Spleen (tissue), 11 donors: ENCODE measurements at regions not wholly inside any gene's neighbourhood (a gene's known extent, or its start where the extent isn't known, plus 50 kb on each side); places are given as distances from the start of the nearest gene placed in this dataset.

Source experiments
- DNase-seq: peaks from one replicate; pipeline ENCODE4 v3.0.0-alpha.2; 2020
- H3K27ac ChIP-seq, 8 donors: fragments of 200-600 bp; sonication (generic) in 7 of 8; 1 replicate in 4 of 8; 2 replicates in 4 of 8; pipeline versions ENCODE4 v1.5.0 to v1.8.0; 2016 to 2021; ENCODE audit warnings: inconsistent platforms in 4 of 8, mild to moderate bottlenecking in 4 of 8, moderate library complexity in 1 of 8
- H3K27me3 ChIP-seq, 7 donors: fragments of 200-600 bp; sonication (generic) in 6 of 7; replicated peaks in 1 of 7; 1 replicate in 4 of 7; 2 replicates in 3 of 7; pipeline versions ENCODE4 v1.5.0 to v1.8.0; 2016 to 2021; ENCODE audit warnings: inconsistent platforms in 3 of 7, mild to moderate bottlenecking in 1 of 7
- H3K36me3 ChIP-seq, 6 donors: fragments of 200-600 bp; sonication (generic) in 5 of 6; 1 replicate in 4 of 6; 2 replicates in 2 of 6; pipeline versions ENCODE4 v1.5.0 to v1.8.0; 2016 to 2021; ENCODE audit warnings: inconsistent platforms in 2 of 6
- H3K4me1 ChIP-seq, 6 donors: fragments of 200-600 bp; sonication (generic) in 5 of 6; 1 replicate in 3 of 6; 2 replicates in 3 of 6; pipeline versions ENCODE4 v1.5.0 to v1.8.0; 2016 to 2021; ENCODE audit warnings: inconsistent platforms in 3 of 6
- H3K4me3 ChIP-seq, 8 donors: fragments of 200-600 bp; sonication (generic) in 7 of 8; 1 replicate in 4 of 8; 2 replicates in 4 of 8; pipeline versions ENCODE4 v1.5.0 to v1.8.0; 2016 to 2021; ENCODE audit warnings: inconsistent platforms in 4 of 8, mild to moderate bottlenecking in 4 of 8, moderate library complexity in 2 of 8
- H3K9me3 ChIP-seq, 8 donors: fragments of 200-600 bp; sonication (generic) in 7 of 8; 1 replicate in 4 of 8; 2 replicates in 4 of 8; pipeline versions ENCODE4 v1.5.0 to v1.8.0; 2016 to 2021; ENCODE audit warnings: inconsistent platforms in 4 of 8
- POLR2A ChIP-seq, 3 donors: fragments of 450-650 bp; IDR thresholded peaks; one replicate each; pipeline ENCODE4 v1.5.1; 2017; ENCODE audit warnings: antibody characterized with exemption in 3 of 3, mild to moderate bottlenecking in 1 of 3
- POLR2AphosphoS5 ChIP-seq, 3 donors: sonication (generic); formaldehyde crosslinking; IDR thresholded peaks; one replicate each; pipeline ENCODE4 v1.5.1; 2017; ENCODE audit warnings: antibody characterized with exemption in 3 of 3
- WGBS, 5 donors: extraction: QIAGEN DNeasy Blood & Tissue Kit in 3 of 5; methylation state at CpG; one replicate each; pipeline versions ENCODE4 v1.1.5 to v1.1.7; 2013 to 2018; 5-methylcytosine and 5-hydroxymethylcytosine counted together
- intact Hi-C: fragments of 100-400 bp; cut with DNase I; formaldehyde crosslinking; loops from one replicate; pipeline ENCODE4 v1.15.0; 2023; ENCODE audit warnings: low total_unique reads
- TF ChIP-seq, protein P1 (sequence below), 11 experiments: fragments of 200-600 bp in 7 of 11; fragments of 450-650 bp in 4 of 11; sonication (generic) in 4 of 11; IDR thresholded peaks in 8 of 11; conservative IDR thresholded peaks in 3 of 11; 1 replicate in 7 of 11; 2 replicates in 4 of 11; pipeline versions ENCODE4 v1.4.0 to v1.8.0; 2016 to 2021; ENCODE audit warnings: antibody characterized with exemption in 11 of 11, inconsistent platforms in 4 of 11, mild to moderate bottlenecking in 1 of 11
- donor health status: healthy with polysubstance abuse.
- donor health status: DM: no; HTN: no; CAD: no; lungs with moderate emphysema.
- donor health status: DM: no; HTN: no; CAD: no.
- donor health status: Bipolar disorder and iron deficiency.
- donor health status: healthy.
- donor health status: DM: no; HTN: no; CAD: no.
- donor health status: DM: yes; HTN: yes; CAD: no.

DNA sequence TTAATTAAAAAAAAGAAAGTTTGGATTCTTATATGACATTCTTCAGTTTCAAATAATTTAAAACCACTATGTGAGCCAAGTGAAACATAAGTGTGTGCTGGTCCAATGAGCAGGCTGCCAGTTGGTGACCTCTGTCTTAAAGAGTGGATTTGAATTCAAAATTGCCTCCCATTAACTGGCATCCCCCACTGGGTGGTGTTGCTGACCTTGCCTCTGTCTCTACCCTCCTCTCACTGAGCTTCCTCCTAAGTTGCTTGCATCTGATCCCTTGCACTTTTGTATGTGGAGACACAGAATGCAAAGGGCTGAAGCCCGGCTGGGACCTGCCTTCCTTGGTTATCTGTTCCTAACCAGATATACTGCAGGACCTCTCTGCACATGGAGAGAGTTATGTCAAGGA, 160.6 kb downstream of the CYLD start:
- Histone ChIP-seq H3K4me3 (no peak overlapping the region), H3K36me3 (no peaks in the 10 kb centered on the region), H3K27ac (no peak overlapping the region), H3K27me3 (no peaks in the 10 kb centered on the region), H3K4me1 (no peaks in the 10 kb centered on the region), H3K9me3 (peaks cover 0 to 8% (median 4%) of the 10 kb centered on the region in 8 donors)
- DNase-seq, result no peak
- intact Hi-C loops, result no loop called here
- 25 to 42% (median 33%) methylated on average over 1 of the region's 1 CpG for WGBS, 5 donors
- TF ChIP-seq POLR2AphosphoS5 (IDR thresholded peaks at IDR 0.05) (no peak), POLR2A (IDR thresholded peaks at IDR 0.05) (no peak)
- TF ChIP-seq, protein P1, sequence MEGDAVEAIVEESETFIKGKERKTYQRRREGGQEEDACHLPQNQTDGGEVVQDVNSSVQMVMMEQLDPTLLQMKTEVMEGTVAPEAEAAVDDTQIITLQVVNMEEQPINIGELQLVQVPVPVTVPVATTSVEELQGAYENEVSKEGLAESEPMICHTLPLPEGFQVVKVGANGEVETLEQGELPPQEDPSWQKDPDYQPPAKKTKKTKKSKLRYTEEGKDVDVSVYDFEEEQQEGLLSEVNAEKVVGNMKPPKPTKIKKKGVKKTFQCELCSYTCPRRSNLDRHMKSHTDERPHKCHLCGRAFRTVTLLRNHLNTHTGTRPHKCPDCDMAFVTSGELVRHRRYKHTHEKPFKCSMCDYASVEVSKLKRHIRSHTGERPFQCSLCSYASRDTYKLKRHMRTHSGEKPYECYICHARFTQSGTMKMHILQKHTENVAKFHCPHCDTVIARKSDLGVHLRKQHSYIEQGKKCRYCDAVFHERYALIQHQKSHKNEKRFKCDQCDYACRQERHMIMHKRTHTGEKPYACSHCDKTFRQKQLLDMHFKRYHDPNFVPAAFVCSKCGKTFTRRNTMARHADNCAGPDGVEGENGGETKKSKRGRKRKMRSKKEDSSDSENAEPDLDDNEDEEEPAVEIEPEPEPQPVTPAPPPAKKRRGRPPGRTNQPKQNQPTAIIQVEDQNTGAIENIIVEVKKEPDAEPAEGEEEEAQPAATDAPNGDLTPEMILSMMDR (IDR thresholded peaks at IDR 0.05 in 8 of 11, conservative IDR thresholded peaks at IDR 0.05 in 3 of 11), result no peak

DNA sequence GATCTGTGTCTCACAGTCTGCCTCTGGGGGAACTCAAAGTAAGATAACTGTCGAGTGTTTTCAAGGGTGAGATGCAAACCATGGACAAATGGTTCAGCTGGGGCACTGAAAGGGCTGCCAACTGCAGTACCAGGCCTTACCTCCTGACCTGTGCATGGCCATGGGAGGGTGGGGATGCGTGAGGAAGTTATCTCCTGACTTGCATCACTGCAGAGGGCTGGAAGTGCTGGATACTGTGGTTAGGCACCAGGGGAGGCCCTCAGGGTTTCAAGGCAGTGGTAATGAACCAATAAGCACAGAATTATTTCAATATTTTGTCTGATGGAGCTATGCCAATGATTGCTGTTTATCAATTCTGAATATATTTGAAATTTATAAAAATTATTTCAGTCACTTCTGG, 159.2 kb downstream of the CYLD start:
- H3K27ac ChIP-seq, result no peak overlapping the region
- H3K36me3 ChIP-seq, result no peaks in the 10 kb centered on the region
- H3K27me3 ChIP-seq, result no peaks in the 10 kb centered on the region
- H3K4me1 ChIP-seq, result no peaks in the 10 kb centered on the region
- 46 to 72% (median 56%) methylated on average over 2 of the region's 2 CpGs for WGBS, 5 donors
- H3K9me3 ChIP-seq, result peaks cover 0 to 18% (median 12%) of the 10 kb centered on the region in 8 donors
- DNase-seq, result no peak
- H3K4me3 ChIP-seq, result no peak overlapping the region
- TF ChIP-seq, protein P1 (IDR thresholded peaks at IDR 0.05 in 8 of 11, conservative IDR thresholded peaks at IDR 0.05 in 3 of 11), result no peak
- TF ChIP-seq POLR2AphosphoS5 (IDR thresholded peaks at IDR 0.05) (no peak), POLR2A (IDR thresholded peaks at IDR 0.05) (no peak)
- intact Hi-C loops, result no loop called here

DNA sequence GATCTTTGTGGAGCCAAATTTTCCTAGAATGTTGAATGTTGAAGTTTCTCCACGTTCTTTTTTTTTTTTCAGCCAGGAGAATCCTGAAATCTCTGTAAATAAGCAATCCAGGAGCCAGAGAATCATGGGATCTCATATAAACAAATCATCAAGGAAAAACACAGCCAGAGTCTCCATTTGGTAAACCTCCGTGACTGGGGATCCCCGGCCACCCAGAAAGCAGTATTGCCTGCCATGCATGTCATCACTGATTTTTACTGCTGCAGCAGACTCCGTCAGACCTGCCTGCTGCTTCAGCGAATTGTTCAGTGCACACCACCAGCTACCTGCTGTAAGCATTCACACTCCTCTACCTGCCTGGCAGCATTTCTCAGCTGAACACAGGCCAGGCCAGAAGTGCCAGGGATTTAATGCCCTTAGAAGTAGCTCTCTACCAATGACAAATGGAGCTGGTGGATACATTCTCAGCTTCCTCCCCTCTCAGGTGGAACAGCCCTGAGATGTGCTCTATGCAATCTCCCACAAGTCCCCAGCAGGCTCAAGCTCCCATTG, 158.6 kb downstream of the CYLD start:
- H3K27ac ChIP-seq, result no peak overlapping the region
- no peaks in the 10 kb centered on the region for H3K27me3 ChIP-seq
- no peaks in the 10 kb centered on the region for H3K4me1 ChIP-seq
- TF ChIP-seq, protein P1 (IDR thresholded peaks at IDR 0.05 in 8 of 11, conservative IDR thresholded peaks at IDR 0.05 in 3 of 11), result no peak
- no peak for TF ChIP-seq POLR2A (IDR thresholded peaks at IDR 0.05)
- TF ChIP-seq POLR2AphosphoS5 (IDR thresholded peaks at IDR 0.05), result no peak
- H3K36me3 ChIP-seq, result no peaks in the 10 kb centered on the region
- intact Hi-C loops, result no loop called here
- peaks cover 0 to 18% (median 12%) of the 10 kb centered on the region in 8 donors for H3K9me3 ChIP-seq
- H3K4me3 ChIP-seq, result no peak overlapping the region
- DNase-seq, result no peak
- WGBS, 5 donors, result 55 to 68% (median 65%) methylated on average over 5 of the region's 5 CpGs

DNA sequence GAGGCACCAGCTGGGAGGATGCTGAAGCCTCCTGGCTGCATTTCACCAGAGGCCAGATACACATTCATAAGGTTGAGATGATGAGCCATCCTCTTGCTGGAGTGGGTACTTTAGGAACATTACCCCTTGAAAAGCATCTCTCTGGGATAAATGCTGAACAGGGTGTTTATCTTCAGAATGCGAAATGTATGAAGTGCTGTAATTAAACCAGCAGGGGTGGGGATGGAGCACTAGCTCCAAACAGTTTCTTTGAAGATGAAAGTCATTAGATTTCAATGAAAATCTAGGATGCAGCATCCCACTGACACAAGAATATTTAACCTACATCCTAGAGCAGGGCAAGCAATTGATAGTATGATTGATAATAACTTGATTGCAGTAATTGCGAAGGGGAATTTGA, 158.1 kb downstream of the CYLD start:
- DNase-seq, result no peak
- 81 to 94% (median 85%) methylated on average over 2 of the region's 2 CpGs for WGBS, 5 donors
- Histone ChIP-seq H3K27me3 (no peaks in the 10 kb centered on the region), H3K9me3 (peaks cover 0 to 18% (median 12%) of the 10 kb centered on the region in 8 donors), H3K4me3 (no peak overlapping the region), H3K4me1 (no peaks in the 10 kb centered on the region), H3K27ac (no peak overlapping the region), H3K36me3 (no peaks in the 10 kb centered on the region)
- intact Hi-C loops, result no loop called here
- TF ChIP-seq, protein P1 (IDR thresholded peaks at IDR 0.05 in 8 of 11, conservative IDR thresholded peaks at IDR 0.05 in 3 of 11), result no peak
- TF ChIP-seq POLR2AphosphoS5 (IDR thresholded peaks at IDR 0.05) (no peak), POLR2A (IDR thresholded peaks at IDR 0.05) (no peak)
